T-helper 1 cell treated with Interleukin-12 subunit alpha and Interleukin-12 subunit beta and Interleukin-4 antibody, amounts not matched to agents 30 μg/mL and 1 μg/mL, for 36 hours (primary cell): ENCODE measurements at regions not wholly inside any gene's neighbourhood (a gene's known extent, or its start where the extent isn't known, plus 50 kb on each side); places are given as distances from the start of the nearest gene placed in this dataset.
"Not testable (repeated sequence)": the region's sequence is repeated elsewhere in the genome, so short reads cannot be mapped to it uniquely, and the experiment has no call there.

Experiments
- H3K27ac Mint-ChIP-seq: one replicate; pipeline ENCODE4 v1.8.0; 2021; ENCODE audit warnings: mild to moderate bottlenecking, mixed read lengths
- H3K27me3 Mint-ChIP-seq: one replicate; pipeline ENCODE4 v1.8.0; 2021; ENCODE audit warnings: low read depth, mixed read lengths
- H3K36me3 Mint-ChIP-seq: one replicate; pipeline ENCODE4 v1.8.0; 2021; ENCODE audit warnings: low read depth, mixed read lengths
- H3K4me1 Mint-ChIP-seq: one replicate; pipeline ENCODE4 v1.8.0; 2021; ENCODE audit warnings: low read depth, mixed read lengths
- H3K4me3 Mint-ChIP-seq: one replicate; pipeline ENCODE4 v1.8.0; 2021; ENCODE audit warnings: mild to moderate bottlenecking, moderate library complexity, mixed read lengths
- H3K9me3 Mint-ChIP-seq: one replicate; pipeline ENCODE4 v1.8.0; 2021; ENCODE audit warnings: mixed read lengths

DNA sequence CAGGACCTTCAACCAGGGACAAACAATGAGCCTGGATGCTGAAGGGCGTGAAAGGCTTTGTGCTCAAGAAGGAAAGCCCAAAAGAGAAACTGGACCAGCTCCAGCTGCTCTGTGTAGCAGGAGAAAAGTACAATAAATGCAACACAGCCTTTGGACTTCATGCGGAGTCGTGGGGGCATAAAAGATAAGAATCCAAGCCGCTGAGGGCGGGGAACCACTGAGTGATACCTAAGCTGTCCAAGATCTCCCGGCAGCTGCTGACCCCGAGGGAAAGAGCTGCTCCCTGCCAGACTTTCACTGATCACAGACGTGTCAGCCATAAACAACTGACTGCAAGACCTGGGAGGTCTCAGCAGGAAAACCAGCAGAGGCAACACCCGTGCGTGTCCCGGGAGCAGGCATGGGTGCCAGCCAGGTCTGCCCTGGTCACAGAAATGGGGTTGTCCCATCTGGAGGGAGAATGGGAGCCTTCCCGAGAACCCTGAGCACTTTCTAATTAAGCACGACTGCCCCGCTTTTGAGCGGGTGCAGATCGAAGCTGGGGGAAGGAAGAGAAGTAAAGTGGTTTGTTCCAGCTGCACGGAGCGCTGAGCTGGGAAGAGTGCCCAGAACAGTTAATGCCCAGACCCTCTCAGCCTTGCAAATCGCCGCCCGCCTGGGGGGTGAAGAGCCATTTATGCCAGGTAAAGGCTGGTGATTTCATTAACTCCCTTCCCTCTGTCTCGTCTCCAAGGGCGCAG, 68.3 kb upstream of the TARDBP start:
- no peaks in the 10 kb centered on the region for H3K9me3 Mint-ChIP-seq
- peaks cover 51% of the 10 kb centered on the region for H3K27me3 Mint-ChIP-seq
- H3K4me1 Mint-ChIP-seq, result peaks cover 26% of the 10 kb centered on the region
- no peak overlapping the region for H3K27ac Mint-ChIP-seq
- no peaks in the 10 kb centered on the region for H3K36me3 Mint-ChIP-seq
- H3K4me3 Mint-ChIP-seq, result no peak overlapping the region

DNA sequence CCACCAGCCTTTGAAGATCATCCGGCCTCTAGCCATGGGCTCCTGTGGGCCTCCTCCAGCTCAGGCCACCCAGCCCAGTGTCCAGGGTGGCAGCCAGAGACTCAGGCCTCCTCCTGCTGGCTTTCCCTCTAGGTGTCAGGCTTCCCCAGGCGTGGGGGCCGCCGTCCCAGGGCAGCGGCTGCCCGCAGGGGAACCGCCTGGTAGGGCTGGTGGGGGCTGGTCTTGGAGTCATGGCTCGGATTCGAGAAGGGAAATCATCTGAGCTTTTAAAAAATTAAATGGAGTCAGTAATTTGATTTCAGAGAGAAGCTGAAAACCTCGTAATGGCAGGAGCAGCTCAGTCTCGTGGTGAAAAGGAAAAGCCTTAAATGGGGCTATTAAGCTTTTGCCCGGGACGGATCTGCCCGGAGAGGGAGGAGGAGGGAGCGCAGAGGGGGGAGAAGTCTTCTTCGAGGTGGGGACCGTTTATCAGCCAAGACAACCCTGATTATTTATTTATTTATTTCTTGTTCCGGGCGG, 66.4 kb upstream of the TARDBP start:
- H3K27me3 Mint-ChIP-seq, result peaks cover 41% of the 10 kb centered on the region
- peaks cover 10% of the 10 kb centered on the region for H3K4me1 Mint-ChIP-seq
- H3K9me3 Mint-ChIP-seq, result no peaks in the 10 kb centered on the region
- no peaks in the 10 kb centered on the region for H3K36me3 Mint-ChIP-seq
- no peak overlapping the region for H3K4me3 Mint-ChIP-seq
- no peak overlapping the region for H3K27ac Mint-ChIP-seq

DNA sequence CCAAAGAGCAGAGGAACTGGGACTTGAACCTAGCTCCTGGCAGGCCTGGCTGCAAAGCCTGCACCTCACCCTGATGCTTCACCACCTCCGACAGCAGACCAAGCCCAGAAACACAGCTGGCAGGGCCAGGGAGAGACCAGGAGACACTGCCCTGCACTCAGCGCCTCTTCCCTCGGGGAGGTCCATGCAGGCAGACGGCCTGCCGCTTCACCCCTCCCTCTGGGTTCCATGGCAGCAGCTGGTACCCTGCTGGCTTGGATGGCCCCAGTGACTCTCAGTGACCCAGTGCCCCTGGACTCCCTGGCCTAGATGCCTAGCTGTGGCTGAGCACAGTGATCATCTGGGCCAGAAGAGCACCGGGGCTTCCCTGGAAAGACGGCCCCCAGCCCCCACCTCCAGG, 65.3 kb upstream of the TARDBP start:
- peaks cover 7% of the 10 kb centered on the region for H3K4me1 Mint-ChIP-seq
- H3K9me3 Mint-ChIP-seq, result no peaks in the 10 kb centered on the region
- no peak overlapping the region for H3K27ac Mint-ChIP-seq
- peaks cover 39% of the 10 kb centered on the region for H3K27me3 Mint-ChIP-seq
- no peaks in the 10 kb centered on the region for H3K36me3 Mint-ChIP-seq
- no peak overlapping the region for H3K4me3 Mint-ChIP-seq

DNA sequence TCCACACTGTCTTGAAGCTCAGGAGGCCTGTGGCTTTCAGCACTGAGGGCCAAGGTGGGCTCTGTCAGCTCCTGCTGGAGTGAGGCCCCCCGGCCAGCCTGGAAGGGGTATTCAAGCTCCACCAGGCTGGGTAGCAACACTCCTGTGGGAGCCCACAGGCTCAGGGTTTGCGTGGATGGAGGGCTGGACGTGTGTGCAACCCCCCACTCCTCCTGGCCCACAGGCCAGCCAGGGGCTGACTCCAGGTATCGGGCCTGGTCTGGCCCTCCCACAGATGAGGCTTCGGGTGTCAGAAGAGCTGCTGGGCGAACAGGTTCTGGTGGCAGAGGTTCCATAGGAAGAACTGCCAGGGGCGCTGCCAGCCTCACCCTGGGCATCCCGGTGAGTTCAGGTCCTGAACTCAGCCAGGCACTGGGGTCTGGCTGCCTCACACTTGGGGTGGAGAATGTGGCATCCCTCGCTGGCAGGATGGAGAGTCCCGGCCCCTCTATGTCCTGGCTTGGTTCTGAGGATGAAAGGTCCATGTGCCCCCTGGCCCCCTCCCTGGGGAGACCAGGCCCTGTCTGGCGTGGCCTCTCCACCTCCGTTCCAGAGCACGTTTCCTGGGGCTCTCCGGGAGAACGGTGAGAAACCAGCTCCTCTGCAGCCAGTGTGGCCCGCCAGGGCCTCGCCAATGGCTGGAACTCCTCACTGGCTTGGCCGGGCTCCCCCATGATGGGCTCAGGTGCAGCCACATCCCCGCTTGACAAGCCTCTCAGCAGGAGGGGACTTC, 64.6 kb upstream of the TARDBP start:
- peaks cover 7% of the 10 kb centered on the region for H3K4me1 Mint-ChIP-seq

DNA sequence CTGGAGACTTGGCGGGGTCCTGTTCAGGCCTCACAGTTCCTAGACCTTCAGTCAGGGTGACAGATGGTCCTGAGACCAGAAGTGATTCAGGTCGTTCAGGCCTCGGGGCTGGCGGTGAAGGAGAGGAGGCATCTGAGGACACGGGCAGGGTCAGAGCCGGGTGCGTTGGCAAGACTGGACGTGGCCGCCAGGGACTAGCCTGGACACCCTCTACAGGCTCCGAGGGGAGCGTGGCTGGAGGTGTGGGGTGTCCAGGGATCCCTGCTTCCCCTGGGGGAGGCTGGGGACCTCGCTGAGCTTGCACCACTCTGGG, 64.0 kb upstream of the TARDBP start:
- H3K27me3 Mint-ChIP-seq, result peaks cover 27% of the 10 kb centered on the region
- no peaks in the 10 kb centered on the region for H3K9me3 Mint-ChIP-seq
- H3K27ac Mint-ChIP-seq, result no peak overlapping the region
- H3K4me3 Mint-ChIP-seq, result no peak overlapping the region
- peaks cover 5% of the 10 kb centered on the region for H3K4me1 Mint-ChIP-seq
- H3K36me3 Mint-ChIP-seq, result no peaks in the 10 kb centered on the region

More for the DNA sequence above, 64.6 kb upstream of the TARDBP start:
- peaks cover 32% of the 10 kb centered on the region for H3K27me3 Mint-ChIP-seq
- no peak overlapping the region for H3K4me3 Mint-ChIP-seq
- no peaks in the 10 kb centered on the region for H3K9me3 Mint-ChIP-seq
- H3K27ac Mint-ChIP-seq, result no peak overlapping the region
- H3K36me3 Mint-ChIP-seq, result no peaks in the 10 kb centered on the region

DNA sequence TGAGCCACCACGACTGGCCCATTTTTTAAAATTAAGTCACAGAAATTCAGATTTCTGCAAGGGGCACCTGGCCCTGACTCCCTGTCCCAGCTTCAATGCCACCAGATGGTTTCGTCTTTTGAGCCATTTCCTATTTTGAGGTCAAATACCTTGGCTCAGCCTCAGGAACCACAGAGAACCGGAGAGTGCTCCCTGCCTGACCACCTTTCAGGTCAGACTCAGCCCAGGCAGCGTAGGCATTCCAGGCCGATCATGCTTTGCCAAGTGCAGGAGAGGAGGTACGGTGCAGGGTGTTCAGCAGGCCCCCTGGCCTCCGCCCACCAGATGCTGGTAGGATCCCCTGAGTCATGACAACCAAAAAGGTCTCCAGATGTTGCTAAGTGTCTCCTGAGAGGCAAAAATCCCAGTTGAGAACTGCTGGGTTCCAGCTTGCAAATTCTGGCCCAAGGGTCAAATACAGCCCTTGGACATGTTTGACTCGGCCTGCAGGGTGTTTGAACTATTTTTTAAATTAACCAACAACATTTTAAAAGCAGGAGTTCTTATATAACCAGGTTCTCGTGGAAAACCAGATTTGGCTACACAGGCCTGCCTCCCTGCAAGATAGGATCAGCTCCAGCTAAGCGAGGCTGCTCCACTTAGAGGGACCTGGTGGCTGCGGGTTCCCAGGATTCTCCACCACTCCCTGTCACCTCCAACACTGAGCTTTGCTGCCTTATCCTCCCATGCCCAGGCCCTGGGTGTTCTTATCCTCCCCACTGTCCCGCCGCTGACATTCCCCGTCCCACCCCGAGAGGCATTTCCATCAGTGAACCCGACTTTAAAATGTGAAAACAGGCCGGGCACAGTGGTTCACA, 61.9 kb upstream of the TARDBP start:
- H3K27me3 Mint-ChIP-seq, result peaks cover 9% of the 10 kb centered on the region
- no peaks in the 10 kb centered on the region for H3K4me1 Mint-ChIP-seq
- no peak overlapping the region for H3K4me3 Mint-ChIP-seq
- no peaks in the 10 kb centered on the region for H3K9me3 Mint-ChIP-seq
- H3K36me3 Mint-ChIP-seq, result no peaks in the 10 kb centered on the region
- H3K27ac Mint-ChIP-seq, result no peak overlapping the region

DNA sequence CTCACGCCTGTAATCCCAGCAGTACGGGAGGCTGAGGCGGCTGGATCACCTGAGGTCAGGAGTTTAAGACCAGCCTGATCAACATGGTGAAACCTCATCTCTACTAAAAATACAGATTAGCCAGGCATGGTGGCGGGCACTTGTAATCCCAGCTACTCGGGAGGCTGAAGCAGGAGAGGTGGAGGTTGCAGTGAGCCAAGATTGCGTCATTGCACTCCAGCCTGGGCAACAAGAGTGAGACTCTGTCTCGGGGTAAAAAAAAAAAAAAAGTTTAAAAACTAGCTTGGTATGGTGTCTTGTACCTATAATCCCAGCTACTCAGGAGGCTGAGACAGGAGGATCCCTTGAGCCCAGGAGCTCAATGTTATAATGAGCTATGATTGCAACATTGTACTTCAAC, 61.2 kb upstream of the TARDBP start:
- H3K36me3 Mint-ChIP-seq, H3K27me3 Mint-ChIP-seq, H3K27ac Mint-ChIP-seq, H3K4me1 Mint-ChIP-seq, H3K4me3 Mint-ChIP-seq, H3K9me3 Mint-ChIP-seq: not testable (repeated sequence)

DNA sequence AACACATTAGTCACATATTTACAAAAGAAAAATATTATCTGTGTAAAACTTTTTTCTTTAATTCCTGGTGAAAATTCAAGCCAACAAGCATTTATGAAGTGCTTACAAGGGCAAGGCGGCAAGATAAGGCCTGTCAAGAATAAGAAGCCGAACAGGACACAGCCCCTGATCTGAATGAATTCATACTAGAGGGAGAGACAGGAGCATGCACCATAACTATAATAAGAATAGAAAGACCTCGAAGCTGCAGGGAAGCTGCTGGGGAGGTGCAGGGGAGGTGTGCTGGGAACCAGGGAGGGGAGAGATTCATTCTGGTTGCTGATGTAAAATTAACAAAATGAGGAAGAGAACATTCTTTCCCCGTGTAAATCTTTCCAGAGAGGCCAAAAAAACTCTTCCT, 60.5 kb upstream of the TARDBP start:
- Mint-ChIP-seq H3K4me3 (no peak overlapping the region), H3K27me3 (peaks cover 5% of the 10 kb centered on the region), H3K27ac (no peak overlapping the region), H3K4me1 (no peaks in the 10 kb centered on the region), H3K9me3 (no peaks in the 10 kb centered on the region), H3K36me3 (no peaks in the 10 kb centered on the region)

DNA sequence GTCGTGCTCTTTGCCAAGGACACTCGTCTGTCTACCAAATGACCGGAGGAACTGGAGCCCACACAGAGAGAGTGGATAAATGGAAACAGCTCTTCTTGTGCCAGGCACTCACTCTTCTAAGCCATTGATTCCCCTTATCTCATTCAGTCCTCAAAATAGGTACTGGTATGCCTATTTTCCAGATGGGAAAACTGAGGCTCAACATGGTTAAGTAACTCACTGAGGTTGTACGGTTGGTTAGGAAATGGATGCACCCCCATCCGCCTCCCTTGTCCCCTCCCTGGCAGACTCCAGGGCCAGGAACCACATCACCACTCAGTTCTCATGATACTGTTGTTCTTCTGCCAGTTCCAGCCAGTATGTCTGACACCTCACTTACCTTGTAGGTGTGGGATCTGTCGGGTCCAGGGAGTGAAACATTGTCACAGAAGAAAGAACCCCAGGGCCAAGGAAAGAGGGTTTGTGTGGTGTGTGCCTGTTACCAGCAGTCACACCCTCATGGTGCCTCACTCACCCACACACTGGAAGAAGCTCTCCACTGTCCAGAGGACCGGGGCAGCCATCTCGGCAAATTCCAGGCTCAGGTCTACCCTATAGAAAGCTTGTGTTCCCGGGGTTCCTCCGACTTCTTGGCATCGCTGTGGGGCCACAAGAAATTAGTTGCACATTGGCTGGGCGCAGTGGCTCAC, 58.8 kb upstream of the TARDBP start:
- H3K4me1 Mint-ChIP-seq, result no peaks in the 10 kb centered on the region
- no peaks in the 10 kb centered on the region for H3K36me3 Mint-ChIP-seq
- no peak overlapping the region for H3K27ac Mint-ChIP-seq
- peaks cover 5% of the 10 kb centered on the region for H3K27me3 Mint-ChIP-seq
- no peaks in the 10 kb centered on the region for H3K9me3 Mint-ChIP-seq
- no peak overlapping the region for H3K4me3 Mint-ChIP-seq

DNA sequence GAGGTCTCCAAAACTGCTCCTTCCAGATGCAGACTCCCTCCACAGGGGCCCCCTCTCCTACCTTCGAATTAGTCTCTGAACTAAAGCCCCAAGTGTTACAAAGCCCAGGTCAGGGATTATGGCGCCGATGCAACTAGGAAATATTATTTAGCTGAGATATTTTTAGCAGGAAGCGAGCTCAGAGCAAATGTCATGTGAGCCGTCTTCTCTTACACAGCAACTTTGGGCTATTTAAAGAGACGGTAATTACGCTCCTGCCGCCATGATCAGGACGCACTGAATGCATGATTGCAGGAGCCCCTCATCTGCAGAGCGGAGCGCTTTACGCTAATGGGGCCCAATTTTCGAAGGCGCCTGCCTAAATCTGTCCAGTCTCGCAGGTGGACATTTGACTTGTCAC, 55.3 kb upstream of the TARDBP start:
- Mint-ChIP-seq H3K4me1 (peaks cover 4% of the 10 kb centered on the region), H3K27me3 (peaks cover 11% of the 10 kb centered on the region), H3K9me3 (no peaks in the 10 kb centered on the region), H3K27ac (no peak overlapping the region), H3K36me3 (no peaks in the 10 kb centered on the region), H3K4me3 (no peak overlapping the region)

DNA sequence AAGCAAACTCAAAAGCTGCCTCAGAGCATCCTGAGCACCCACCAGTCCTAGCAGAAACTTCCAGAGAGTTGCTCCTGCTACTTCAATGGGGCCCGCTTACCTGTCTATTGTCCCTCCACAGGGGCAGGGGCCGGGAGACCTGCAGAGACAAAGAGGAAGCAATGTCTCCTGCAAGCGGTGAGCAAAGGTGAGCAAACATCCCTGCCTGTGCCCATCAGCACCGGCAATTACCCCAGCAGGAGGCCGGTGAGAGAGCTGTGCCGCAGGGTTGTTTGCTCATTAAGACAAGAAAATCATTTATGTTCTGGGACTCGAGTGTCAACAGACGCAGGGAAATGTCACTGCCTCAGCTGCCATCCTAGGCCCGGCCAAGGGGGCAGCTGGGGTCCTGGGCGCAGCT, 53.8 kb upstream of the TARDBP start:
- Mint-ChIP-seq H3K4me3 (no peak overlapping the region), H3K27ac (no peak overlapping the region), H3K9me3 (no peaks in the 10 kb centered on the region), H3K36me3 (no peaks in the 10 kb centered on the region), H3K27me3 (peaks cover 14% of the 10 kb centered on the region), H3K4me1 (peaks cover 4% of the 10 kb centered on the region)

DNA sequence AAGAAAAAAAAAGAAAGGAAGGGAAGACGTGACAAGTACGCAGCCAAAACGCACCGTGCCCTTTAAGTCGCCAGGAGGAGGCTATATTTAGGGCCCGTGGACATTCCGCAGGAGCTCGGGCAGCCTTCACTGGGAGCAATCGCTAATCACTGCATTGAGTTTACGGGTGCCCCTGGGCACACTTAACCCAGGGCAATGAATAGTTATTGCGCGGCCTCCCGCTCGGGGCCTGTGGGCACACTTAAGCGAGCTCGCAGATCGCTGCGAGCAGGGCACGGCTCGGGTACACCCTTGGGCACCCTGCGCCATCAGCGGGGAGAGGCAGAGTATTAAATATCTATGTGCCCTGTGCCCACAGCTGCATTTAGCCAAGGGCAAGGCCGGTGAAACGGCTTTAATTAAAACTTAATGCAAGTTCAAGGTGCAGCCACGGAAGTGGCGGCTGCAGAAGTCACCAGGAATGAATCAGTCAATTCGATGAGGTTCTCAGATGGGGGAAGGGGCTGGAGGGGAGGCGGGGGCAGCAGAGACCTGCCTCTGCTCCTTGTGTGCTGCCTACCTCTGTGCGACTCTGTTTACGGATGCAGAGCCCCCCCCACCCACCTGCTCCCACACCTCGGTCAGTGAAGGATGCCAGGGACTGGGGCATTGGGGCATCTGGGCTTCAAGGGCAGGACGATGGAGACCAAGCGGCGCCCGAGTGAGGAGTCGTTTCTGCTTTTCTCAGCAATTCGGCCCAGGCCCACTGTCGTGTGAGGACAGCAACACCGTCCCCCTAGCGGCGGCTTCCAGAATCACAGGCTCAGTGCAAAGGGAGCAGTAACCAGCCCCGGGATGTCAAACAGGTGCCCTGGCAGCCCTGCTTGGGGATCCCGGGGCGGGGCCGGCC, 51.8 kb upstream of the TARDBP start:
- Mint-ChIP-seq H3K4me3 (no peak overlapping the region), H3K36me3 (no peaks in the 10 kb centered on the region), H3K9me3 (no peaks in the 10 kb centered on the region), H3K27ac (no peak overlapping the region), H3K4me1 (peaks cover 13% of the 10 kb centered on the region), H3K27me3 (peaks cover 25% of the 10 kb centered on the region)

DNA sequence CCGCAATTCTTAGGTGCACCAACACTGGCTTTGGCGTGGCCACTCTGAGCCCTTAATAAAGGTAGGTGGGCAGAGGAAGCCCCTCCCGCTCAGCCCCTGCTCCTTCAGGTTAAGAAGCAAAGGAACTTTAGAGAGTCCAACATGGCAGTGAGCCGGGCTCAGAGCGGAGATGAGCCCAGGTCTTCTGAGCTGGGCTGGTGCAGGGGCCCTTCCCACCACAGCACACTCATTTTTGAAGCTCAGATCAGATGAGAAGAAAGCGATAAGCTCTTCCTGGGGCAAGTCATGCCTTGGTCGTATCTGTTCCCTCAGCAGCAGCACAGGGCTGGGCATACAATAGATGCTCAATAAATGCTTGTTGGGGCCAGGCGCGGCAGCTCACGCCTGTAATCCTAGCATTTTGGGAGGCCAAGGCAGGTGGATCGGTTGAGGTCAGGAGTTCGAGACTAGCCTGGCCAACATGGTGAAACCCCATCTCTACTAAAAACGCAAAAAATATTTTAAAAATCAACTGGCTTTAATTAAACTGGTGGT, 51.1 kb upstream of the TARDBP start:
- Mint-ChIP-seq H3K4me3 (no peak overlapping the region), H3K27ac (no peak overlapping the region), H3K27me3 (peaks cover 25% of the 10 kb centered on the region), H3K9me3 (no peaks in the 10 kb centered on the region), H3K36me3 (no peaks in the 10 kb centered on the region), H3K4me1 (peaks cover 15% of the 10 kb centered on the region)
